ENCODE measurements at regions not wholly inside any gene's neighbourhood (a gene's known extent, or its start where the extent isn't known, plus 50 kb on each side); places are given as distances from the start of the nearest gene placed in this dataset.

DNA sequence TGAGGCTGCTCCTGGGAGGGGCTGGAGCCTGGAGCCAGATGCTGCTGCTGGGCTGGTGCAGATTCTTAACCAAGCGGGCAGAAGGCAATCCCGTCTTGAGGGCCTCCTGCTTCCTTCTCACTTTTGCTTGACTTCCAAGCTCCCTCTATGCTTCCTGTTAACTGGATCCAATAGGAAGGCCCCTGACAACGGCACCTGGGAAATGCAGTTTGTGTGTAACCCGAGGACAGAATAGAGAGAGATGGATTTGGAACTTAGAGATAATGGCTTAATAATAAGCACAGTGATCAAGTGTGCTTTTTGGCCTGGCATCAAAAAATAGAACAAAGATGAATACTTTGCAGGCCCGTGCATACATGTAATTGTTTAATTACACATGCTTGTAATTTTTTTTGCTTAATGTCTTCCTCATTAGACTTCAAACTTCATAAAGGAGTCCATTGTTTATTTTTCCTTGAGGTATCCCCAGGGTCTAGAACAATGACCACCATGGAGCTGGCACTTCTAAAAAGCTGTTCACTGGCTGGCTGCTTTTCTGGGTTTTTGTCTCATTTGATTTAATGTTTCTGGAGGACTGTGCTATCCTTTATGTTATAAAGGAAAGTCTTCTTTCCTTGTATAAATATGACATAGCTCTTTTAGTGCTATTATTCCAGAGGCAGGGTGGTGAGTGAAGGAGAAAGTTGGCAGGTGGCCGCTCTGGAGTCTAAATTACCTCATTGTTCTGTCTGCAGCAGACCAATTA lies 63.3 kb upstream of the MITF start:
- H3K4me3 ChIP-seq (ENCODE audit: low read depth, low read length): no peak overlapping the region
- DNase-seq (ENCODE audit: low read depth) (no peak), FAIRE-seq (no peak)
- TF ChIP-seq, protein P1, sequence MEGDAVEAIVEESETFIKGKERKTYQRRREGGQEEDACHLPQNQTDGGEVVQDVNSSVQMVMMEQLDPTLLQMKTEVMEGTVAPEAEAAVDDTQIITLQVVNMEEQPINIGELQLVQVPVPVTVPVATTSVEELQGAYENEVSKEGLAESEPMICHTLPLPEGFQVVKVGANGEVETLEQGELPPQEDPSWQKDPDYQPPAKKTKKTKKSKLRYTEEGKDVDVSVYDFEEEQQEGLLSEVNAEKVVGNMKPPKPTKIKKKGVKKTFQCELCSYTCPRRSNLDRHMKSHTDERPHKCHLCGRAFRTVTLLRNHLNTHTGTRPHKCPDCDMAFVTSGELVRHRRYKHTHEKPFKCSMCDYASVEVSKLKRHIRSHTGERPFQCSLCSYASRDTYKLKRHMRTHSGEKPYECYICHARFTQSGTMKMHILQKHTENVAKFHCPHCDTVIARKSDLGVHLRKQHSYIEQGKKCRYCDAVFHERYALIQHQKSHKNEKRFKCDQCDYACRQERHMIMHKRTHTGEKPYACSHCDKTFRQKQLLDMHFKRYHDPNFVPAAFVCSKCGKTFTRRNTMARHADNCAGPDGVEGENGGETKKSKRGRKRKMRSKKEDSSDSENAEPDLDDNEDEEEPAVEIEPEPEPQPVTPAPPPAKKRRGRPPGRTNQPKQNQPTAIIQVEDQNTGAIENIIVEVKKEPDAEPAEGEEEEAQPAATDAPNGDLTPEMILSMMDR (IDR thresholded peaks at IDR 0.05; ENCODE audit: insufficient read depth, low read length, severe bottlenecking): no peak
- no peaks in the 10 kb centered on the region for H3K36me3 ChIP-seq (ENCODE audit: control insufficient read depth, insufficient read depth, low read length)
- H3K27me3 ChIP-seq (ENCODE audit: control insufficient read depth, insufficient read depth, low read length): peaks cover under 1% of the 10 kb centered on the region

DNA sequence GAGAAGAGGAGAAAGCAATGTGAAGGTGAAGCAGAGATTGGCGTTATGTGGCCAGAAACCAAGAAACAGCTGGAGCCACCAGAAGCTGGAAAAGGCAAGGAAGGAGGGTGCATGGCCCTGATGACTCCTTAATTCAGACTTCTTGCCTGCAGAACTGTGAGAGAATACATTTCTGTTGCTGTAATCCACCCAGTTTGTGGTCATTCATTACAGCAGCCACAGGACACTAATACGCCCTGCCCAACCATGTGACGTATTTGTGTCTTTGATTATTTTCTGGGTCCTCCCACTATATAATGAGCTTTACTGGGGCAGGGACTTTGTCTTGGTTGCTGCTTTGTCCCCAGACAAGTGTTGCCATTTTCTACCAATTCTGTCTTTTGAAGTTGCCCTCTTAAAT lies 64.5 kb upstream of the MITF start:
- Histone ChIP-seq H3K27me3 (ENCODE audit: control insufficient read depth, insufficient read depth, low read length) (no peaks in the 10 kb centered on the region), H3K36me3 (ENCODE audit: control insufficient read depth, insufficient read depth, low read length) (no peaks in the 10 kb centered on the region), H3K4me3 (ENCODE audit: low read depth, low read length) (no peak overlapping the region)
- DNase-seq (ENCODE audit: low read depth) (no peak), FAIRE-seq (no peak)
- TF ChIP-seq, protein P1 (IDR thresholded peaks at IDR 0.05; ENCODE audit: insufficient read depth, low read length, severe bottlenecking): no peak

DNA sequence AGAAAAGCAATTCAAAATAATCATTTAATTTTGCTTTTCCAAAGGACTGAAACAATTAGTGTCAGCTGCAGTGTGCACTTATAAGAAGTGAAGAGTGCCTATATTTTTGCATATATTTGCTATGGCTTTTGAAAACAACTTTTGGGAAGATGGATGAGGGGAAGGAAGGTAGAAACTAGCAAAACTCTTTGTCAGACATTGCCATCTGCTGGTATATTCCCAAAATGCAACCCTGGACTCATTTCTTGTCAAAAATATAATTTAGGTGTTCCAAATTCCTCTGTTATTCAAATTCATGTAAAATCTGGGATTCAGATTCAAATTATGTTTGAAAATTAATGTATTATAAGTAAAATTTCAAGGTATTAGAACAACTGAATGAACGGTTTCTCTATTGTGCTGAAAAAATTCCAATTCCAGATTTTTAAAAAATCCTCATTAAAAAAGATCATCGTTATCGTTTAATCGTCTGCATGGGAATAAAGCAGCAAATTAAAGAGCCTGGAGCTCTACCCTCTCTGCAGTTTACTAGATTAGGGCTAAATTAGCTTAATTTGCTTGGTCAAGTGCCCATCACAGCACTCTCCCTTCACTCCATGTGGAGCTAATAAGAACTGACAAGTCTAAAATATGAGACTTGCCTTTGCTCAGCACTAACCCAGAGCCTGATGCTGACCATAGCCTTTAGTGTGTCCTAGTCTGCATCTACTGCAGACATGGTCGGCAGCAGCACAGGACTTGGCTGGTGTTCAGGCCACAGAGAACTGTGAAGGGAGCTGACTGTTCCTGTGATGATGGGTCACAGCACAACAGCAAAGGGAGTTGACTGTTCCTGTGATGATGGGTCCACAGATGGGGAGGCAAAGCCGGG lies 67.9 kb upstream of the MITF start:
- TF ChIP-seq, protein P1 (IDR thresholded peaks at IDR 0.05; ENCODE audit: insufficient read depth, low read length, severe bottlenecking): peak; percentile 57
- Histone ChIP-seq H3K27me3 (ENCODE audit: control insufficient read depth, insufficient read depth, low read length) (no peaks in the 10 kb centered on the region), H3K36me3 (ENCODE audit: control insufficient read depth, insufficient read depth, low read length) (no peaks in the 10 kb centered on the region), H3K4me3 (ENCODE audit: low read depth, low read length) (no peak overlapping the region)
- no peak for FAIRE-seq
- DNase-seq (ENCODE audit: low read depth): peak; percentile 43

DNA sequence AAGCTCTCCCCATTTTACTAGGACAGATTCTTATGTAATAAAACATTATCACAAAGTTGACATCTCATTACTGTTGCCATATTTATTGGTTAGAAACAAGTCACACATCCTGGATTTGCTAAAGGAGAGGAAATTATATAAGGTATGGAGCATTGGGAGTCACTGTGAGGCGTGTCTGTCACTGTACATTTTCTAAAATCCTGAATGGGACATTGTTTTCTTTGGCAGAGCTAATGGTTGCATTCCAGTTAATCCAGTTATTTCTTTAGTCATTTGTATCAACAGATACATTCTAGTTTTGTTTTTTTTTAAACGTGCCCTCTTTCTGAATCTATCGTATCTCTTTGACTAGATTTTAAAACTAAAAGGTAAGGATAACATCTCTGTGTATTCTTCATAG lies 70.2 kb upstream of the MITF start:
- DNase-seq (ENCODE audit: low read depth) (peak; percentile 38), FAIRE-seq (no peak)
- Histone ChIP-seq H3K4me3 (ENCODE audit: low read depth, low read length) (no peak overlapping the region), H3K27me3 (ENCODE audit: control insufficient read depth, insufficient read depth, low read length) (no peaks in the 10 kb centered on the region), H3K36me3 (ENCODE audit: control insufficient read depth, insufficient read depth, low read length) (no peaks in the 10 kb centered on the region)
- TF ChIP-seq, protein P1 (IDR thresholded peaks at IDR 0.05; ENCODE audit: insufficient read depth, low read length, severe bottlenecking): no peak

DNA sequence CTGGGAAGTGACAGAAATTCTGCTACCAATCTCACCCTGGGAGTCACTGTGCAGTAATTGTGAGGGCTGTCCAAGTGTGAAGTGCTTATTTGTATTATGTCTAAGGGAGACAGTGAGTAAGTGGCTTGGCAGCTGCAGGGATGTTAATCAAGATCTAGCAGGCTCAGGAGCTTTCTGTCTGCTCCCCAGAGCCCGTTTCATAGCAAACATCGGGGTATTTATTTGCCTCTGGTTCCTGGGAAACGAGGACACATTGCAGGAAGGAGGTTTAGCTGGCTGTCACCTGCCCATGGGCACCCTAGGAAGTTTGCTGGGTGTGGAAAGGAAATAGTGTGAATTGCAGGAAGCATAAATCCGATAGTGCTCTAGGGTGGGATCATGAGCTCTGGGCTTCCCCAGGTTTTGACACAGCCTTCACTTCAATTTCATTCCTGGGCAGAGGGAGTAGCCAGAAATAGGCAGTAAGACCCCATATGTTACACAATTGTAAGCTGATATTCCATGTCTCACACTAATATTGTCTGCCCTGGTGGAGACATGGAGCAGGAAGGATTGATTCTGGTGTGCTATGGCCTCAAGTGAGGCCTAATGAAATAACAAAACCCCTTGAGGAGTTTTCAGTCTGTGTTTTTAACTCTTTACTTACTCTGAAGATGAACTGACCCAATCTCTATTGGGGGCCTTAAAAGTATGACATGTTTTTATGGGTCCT lies 74.1 kb upstream of the MITF start:
- Histone ChIP-seq H3K36me3 (ENCODE audit: control insufficient read depth, insufficient read depth, low read length) (no peaks in the 10 kb centered on the region), H3K27me3 (ENCODE audit: control insufficient read depth, insufficient read depth, low read length) (no peaks in the 10 kb centered on the region), H3K4me3 (ENCODE audit: low read depth, low read length) (no peak overlapping the region)
- TF ChIP-seq, protein P1 (IDR thresholded peaks at IDR 0.05; ENCODE audit: insufficient read depth, low read length, severe bottlenecking): no peak
- FAIRE-seq (no peak), DNase-seq (ENCODE audit: low read depth) (peak; percentile 83)

All from bronchial epithelial cell (primary cell).